Suprapubic skin (tissue), 4 donors: ENCODE measurements at regions not wholly inside any gene's neighbourhood (a gene's known extent, or its start where the extent isn't known, plus 50 kb on each side); places are given as distances from the start of the nearest gene placed in this dataset.

Source experiments
- CTCF ChIP-seq, 2 donors: fragments of 200-600 bp in 1 of 2; fragments of 450-650 bp in 1 of 2; sonication (generic) in 1 of 2; IDR thresholded peaks; one replicate each; pipeline ENCODE4 v1.5.1; 2016 to 2019; ENCODE audit warnings: antibody characterized with exemption in 2 of 2, mild to moderate bottlenecking in 1 of 2, moderate library complexity in 1 of 2
- EP300 ChIP-seq: sonication (generic); formaldehyde crosslinking; IDR thresholded peaks from one replicate; pipeline ENCODE4 v1.6.1; 2017; ENCODE audit warnings: antibody characterized with exemption
- POLR2A ChIP-seq, 2 donors: fragments of 450-650 bp; IDR thresholded peaks; one replicate each; pipeline ENCODE4 v1.6.1; 2017; ENCODE audit warnings: antibody characterized with exemption in 2 of 2, mild to moderate bottlenecking in 2 of 2, moderate library complexity in 2 of 2
- POLR2AphosphoS5 ChIP-seq, 3 donors: sonication (generic); formaldehyde crosslinking; IDR thresholded peaks; one replicate each; pipeline ENCODE4 v1.6.1; 2017; ENCODE audit warnings: antibody characterized with exemption in 3 of 3

GRCh38 chr4:35912174-35912573 is 332.1 kb downstream of the ARAP2 start:
- TF ChIP-seq POLR2AphosphoS5 (IDR thresholded peaks at IDR 0.05) (no peak), POLR2A (IDR thresholded peaks at IDR 0.05) (no peak), CTCF (IDR thresholded peaks at IDR 0.05) (no peak), EP300 (no peak)
